ENCODE measurements at regions not wholly inside any gene's neighbourhood (a gene's known extent, or its start where the extent isn't known, plus 50 kb on each side); places are given as distances from the start of the nearest gene placed in this dataset.

- TF ChIP-seq CTCF (IDR thresholded peaks at IDR 0.05; ENCODE audit: insufficient read depth, low read length) = no peak
- TF ChIP-seq SPI1 (IDR thresholded peaks at IDR 0.05; ENCODE audit: borderline replicate concordance, low read depth) = no peak
- TF ChIP-seq POLR2AphosphoS5 (IDR thresholded peaks at IDR 0.05; ENCODE audit: low read depth) = no peak
- TF ChIP-seq GABPA (IDR thresholded peaks at IDR 0.05; ENCODE audit: low read depth) = no peak
- no peak for TF ChIP-seq REST (IDR thresholded peaks at IDR 0.05; ENCODE audit: insufficient replicate concordance, low read depth)
Measured at GRCh38 chr12:24748326-24748725, 200.6 kb downstream of the BCAT1 start.
